T-helper 1 cell (primary cell): ENCODE measurements at regions not wholly inside any gene's neighbourhood (a gene's known extent, or its start where the extent isn't known, plus 50 kb on each side); places are given as distances from the start of the nearest gene placed in this dataset.
"Not testable (repeated sequence)": the region's sequence is repeated elsewhere in the genome, so short reads cannot be mapped to it uniquely, and the experiment has no call there.

Experiments used
- DNase-seq, 5 donors: peaks; one replicate each; pipeline ENCODE4 v3.0.0-alpha.2; 2012 to 2020

DNA sequence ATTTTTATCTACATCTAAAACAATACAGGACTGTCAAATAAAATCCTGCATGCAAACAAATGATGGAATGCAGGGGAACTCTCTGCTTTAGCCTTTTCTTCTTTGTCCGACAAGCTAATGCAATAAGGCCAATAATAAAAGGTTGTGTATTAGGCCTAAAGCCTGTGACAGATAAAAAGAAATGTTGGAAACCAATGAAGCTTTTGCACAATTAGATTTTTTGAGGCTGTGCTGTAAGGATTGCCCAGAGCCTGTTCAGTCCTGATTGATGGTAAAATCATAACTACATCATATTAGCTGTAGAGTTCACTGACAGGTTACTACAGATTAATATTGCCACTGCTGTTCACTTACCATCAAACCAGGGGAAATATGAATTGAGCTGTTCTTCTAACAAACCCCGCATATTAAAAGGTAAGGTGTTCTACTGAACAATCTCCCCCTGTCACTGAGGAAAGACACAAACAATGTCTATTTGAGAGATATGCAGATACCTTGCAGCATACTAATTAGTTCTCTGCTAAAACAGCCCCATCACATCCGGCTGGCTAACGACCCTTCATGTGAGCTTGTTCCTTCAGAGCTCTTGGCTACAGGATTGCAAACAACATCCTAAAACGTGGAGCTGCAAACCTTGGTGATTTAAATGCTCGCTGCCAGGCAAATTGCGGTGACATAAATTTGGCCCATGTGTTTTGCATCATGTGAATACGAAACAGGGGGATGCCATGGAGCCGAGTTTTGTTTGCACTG, 305.4 kb downstream of the MTX2 start:
- DNase-seq, result no peak

DNA sequence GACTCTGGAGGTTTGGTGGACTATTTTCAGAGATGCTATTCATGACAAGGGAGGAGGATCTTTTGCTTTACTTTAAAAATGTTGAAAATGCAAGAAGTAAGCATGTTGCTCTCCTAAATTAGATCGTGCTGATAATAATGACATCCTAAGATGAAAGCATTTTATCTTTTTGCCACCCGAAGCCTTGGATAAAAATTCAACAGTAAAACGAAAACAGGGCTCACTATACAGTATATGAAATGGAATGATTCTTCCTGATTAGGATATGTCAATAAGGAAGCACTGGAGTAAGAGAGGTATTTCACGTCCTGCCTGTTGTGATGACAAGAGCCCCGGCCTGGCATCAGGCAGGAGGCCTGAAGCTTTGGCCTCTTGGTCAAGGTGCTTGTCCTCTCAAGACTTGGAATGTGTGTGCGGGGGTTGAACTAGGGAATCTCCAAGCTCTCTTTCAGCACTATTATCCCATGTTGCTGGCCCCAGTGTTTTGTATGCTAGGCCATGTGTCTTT, 306.0 kb downstream of the MTX2 start:
- DNase-seq, result no peak

DNA sequence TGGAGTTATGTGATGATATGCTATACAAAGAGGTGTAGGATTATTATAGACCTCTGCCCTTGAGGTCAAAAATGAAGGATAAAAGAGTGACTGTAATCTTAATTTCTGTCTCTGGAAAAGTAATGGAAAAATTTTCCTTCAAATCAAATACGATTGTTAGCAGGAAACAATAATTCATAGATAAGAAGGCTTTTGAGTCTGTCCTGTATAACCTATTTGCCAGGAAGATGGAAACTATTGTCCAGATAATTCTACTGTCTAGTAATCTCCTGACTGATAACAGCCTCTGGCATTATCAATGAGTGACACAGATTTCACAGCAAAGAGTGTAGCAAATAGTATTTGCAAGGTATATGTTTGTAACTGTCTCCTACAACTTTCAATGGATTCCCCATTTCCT, 307.8 kb downstream of the MTX2 start:
- no peak for DNase-seq

DNA sequence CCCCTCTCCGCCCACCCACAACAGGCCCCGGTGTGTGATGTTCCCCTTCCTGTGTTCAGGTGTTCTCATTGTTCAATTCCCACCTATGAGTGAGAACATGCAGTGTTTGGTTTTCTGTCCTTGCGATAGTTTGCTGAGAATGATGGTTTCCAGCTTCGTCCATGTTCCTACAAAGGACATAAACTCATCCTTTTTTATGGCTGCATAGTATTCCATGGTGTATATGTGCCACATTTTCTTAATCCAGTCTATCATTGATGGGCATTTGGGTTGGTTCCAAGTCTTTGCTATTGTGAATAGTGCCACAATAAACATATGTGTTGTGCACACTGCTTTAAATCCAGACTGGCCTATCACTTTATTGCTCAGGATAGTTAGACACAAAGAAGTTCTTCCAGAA, 309.1 kb downstream of the MTX2 start:
- DNase-seq, result not testable (repeated sequence)

DNA sequence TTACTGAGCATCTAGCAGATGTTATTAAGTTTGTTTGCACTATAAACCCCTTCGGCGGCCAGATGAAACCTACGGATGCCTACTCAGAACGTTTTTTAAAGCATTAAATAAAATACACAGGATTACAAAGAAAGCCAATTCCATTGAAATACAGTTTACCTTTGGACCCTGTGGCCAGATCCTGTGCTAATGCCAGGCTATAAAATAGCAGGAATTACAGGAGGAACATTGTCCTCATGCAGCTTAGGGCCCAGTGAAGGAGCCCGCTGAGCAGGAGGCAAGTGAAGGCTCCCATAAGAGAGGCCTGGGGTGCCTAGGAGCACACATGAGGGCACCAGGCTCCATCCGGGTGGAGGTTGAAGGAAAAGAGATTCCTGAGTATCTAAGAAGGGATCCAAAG, 310.4 kb downstream of the MTX2 start:
- DNase-seq, result no peak

DNA sequence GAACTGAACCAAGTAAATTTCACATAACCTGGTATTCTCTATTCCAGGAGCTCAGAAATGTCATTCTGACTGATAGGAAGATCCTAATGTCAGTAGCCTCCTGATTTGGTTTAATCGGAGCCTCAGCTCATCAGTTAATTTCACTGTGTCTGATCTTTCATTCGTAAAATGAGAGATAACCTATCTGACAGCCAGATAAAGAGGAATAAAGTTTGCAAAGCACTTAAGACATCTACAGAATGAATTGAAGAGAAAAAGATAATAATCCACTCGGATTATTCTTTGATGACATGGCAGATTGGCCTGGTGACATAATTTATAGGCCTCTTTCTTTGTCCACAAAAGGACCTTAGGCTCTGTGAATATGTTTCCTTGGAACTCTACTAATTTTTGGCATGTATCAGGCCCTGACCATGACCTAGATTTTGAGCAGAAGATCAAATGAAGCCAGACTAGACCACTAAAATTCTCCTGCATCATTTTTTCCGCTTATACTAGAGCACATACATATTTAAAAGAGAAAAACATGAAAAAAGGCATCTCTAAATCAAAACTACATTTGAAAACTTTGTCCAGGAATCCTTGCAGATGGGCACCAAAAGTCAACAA, 312.4 kb downstream of the MTX2 start:
- DNase-seq, result no peak

DNA sequence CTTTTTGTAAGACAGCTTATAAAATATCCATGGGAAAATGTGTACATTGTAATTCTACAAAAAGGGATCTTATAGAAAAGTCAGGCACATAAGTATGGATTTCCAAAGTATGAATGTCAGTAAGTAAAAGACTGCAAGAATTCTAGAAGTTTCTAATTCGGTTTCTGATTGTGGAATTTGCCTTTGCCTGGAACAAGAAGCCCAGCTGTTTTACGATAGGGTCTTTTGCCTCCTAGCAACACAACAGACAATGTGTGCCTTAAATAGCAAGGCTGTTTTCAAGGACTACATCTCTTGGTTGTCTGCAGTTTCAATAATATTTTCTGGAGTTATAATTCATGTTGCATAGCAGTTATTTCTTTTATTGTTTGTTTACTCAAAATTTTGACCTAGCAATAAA, 312.9 kb downstream of the MTX2 start:
- DNase-seq, result no peak

DNA sequence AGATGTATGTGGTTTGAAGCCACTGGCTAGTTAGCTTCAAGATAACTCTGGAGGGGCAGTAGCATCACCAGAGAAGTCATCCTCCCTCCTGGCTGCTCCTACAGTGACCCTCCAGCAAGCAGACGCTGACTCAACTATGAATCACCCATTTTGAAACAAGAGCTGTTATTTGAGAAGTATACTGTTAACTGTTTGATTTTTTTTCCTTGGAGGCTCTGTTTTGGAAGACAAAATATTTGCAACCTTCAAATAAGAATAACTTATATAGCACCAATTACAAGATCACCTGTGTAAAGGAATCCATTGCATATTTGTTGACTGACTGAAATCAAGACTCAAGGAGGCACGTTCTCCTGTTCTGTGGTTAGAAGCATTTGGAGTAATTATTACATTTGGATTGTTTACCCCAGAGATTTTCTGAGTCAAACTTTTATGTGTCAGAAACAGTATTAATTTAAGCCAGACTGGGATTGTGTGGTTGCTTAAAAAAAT, 313.8 kb downstream of the MTX2 start:
- no peak for DNase-seq

DNA sequence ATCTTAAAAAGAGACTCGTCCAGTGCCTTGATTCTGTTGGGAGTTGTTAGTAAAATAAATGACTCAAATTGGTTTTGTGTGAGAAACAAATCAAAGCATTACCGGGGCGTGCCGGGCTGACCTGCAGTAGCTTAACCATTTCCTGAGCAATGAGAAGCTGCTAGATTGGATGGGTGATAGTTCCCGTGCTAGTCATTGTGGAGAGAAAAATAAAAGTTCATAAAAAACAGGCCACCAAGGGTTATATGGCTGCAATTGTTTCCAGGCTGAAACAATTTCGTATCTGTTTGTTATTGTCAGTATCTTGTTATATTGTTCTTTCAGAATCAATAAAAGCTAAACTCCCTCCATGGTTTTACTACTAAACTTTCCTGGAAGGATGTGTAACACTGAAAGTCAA, 314.4 kb downstream of the MTX2 start:
- DNase-seq, result peak in 1 of 5 donors; percentile 42

DNA sequence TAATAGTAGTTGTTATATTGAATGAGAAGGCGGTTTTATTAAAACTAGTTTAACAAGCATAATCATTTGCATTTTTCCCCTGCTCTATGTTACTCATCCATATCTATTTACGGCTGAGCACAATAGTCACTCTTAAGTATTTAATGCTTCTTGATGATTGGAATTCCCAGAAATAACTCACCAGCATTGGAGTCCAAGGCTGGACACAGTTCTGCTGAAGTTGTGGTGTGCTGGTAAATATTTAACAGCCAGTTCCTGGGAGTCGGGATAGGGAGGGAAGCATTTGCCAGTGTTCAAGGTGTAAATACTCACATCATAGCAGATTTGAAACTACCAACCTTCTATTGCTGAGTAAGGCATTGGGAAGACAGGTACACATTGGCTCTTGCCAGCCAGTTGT, 315.1 kb downstream of the MTX2 start:
- DNase-seq, result no peak

DNA sequence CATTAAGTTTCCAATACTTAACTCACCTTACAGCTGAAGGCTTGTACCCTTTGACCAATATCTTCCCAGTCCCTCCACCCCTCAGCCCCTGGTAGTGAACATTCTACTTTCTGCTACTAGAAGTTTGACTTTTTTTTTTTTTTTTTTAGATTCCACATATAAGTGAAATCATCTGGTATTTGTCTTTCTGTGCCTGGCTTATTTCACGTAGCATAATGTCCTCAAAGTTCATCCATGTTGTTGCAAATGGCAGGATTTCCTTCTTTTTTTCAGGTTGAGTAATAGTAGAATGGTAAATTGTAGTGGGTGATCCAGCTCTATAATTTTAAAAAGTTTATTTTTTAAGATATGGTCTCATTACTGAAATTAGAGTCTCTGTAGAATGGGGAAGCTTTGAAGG, 316.0 kb downstream of the MTX2 start:
- no peak for DNase-seq

DNA sequence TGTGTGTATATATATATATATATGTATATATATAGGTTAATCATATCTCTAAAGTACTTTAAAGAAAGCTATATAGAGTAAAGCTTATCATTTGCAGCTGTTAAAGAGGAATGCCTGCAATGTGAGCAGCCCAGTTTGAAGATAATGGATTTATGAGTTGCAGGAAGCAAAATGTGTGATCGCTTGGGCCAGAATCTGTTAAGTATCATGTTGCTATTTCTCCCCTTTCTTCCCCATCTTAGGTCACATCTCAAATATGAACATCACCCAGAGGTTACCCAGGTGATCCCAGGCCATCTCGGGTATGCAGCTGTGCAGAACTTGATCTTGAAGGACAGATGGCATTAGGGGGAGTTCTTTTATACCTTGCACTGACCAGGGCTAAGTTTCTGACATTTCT, 316.5 kb downstream of the MTX2 start:
- DNase-seq, result no peak

DNA sequence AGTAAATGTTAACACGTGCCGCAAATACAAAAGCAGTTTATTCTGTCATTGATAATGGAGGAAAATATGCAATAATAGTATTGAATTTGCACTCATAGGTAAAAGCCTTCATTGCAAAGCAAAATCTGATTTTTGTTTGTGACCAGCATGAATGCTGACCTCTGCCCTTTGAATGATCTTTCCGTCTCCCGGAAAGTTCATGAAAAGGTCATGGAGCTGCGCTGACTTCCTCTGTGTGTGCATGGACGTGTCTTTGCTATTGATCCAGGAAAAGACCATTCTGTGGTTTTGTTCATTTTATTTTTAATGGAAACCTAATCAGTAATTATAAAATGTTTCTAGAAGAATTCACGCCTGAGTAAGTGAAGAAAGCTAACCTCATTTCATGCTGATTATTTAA, 320.0 kb downstream of the MTX2 start:
- no peak for DNase-seq

DNA sequence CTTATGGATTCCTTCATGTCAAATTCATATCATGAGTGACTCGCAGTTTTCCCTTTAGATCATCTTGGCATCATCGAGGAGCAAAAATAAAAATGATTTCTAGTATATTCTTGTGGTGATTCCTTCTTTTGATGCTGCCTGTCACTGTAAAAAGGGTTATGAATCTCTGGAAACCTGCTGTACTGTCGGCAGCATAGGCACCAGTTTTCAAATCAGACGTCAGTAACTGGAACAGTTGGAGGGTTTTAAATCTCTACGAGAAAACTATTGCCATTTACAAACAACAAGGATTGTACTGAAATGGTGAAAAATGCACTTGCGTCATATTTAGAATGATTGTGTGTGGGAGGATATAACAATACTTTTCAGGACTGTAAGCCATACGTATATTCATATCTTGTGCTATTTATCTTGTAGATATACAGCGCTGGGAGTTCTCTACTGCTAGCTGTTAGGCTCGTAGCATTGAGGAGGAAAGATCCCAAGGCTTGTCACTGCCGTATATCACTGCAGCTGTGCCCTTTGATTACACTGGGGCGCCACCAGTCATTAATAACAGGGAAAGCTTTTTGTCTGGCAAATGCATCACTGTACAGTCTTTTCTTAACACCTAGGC, 320.7 kb downstream of the MTX2 start:
- no peak for DNase-seq

DNA sequence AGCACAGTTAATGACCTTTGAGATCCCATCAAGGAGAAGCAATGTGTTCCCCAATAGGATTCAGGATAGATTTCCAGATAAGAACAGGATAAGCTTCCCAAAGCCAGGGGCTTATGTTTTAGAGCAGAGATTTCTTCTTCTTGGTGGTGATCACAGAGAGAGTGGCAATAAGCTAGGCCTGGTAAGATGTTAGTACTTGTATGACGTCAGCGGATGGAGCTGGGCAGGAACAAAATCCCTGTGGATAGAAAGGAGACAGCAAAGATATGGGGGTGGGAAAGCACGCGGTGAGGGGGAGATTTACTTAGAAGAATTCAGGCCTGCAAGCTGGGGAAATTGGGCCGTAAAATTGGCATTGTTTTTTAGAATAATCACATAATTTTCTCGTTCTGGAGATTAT, 323.0 kb downstream of the MTX2 start:
- no peak for DNase-seq

DNA sequence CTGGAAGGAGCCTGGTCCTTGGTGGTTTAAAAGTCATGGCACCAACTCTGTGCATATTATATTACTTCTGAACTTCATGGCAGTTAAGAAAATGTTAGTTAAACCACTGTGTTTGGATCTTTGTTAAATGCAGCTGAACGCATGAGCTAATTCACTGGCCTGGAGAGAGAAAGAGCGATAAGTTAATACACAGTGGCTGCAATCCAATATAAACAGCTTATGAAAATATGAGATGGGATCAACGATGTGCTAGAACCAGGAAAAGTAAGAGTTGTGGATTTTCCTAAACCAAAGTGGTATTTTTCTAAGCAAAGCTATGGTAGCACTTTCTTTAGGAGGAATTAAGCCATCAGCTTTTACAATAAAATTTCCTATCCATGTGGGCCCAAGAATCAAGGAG, 326.7 kb downstream of the MTX2 start:
- no peak for DNase-seq

DNA sequence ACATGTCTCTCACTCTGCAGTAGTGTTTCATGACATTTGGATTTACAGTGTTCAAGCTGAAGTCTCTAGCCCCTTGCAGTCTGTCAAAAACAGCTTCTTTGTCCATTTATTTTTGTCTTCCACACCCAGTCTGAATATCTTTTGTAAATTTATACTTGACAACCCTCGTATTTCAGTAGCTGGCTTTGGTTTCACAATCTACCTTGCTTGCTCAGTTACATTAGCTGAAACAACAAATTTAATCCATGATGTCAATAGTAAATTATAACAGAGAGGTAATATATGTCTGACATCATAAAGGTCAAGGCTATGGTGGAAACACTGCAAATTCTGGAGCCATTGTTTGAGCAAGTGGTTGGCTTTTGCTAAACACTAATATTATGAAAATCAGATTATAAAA, 328.7 kb downstream of the MTX2 start:
- no peak for DNase-seq

DNA sequence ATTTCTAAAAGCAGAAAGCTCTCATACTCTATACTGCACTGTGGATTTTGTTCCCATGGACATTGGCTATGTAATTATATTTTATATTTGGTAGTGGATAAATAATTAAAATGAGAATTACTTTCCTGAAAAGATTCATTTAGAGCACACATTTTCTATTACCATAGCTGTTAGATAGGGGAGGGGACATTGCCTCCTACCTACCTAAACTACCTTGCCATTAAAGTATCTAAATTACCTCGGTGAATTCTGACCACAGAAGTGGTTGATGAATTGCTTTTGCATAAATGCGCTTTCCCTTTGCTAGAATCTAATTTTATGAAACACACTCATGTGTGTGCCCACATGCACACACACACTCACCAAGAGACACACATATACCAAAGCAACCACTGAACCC, 329.1 kb downstream of the MTX2 start:
- DNase-seq, result no peak

DNA sequence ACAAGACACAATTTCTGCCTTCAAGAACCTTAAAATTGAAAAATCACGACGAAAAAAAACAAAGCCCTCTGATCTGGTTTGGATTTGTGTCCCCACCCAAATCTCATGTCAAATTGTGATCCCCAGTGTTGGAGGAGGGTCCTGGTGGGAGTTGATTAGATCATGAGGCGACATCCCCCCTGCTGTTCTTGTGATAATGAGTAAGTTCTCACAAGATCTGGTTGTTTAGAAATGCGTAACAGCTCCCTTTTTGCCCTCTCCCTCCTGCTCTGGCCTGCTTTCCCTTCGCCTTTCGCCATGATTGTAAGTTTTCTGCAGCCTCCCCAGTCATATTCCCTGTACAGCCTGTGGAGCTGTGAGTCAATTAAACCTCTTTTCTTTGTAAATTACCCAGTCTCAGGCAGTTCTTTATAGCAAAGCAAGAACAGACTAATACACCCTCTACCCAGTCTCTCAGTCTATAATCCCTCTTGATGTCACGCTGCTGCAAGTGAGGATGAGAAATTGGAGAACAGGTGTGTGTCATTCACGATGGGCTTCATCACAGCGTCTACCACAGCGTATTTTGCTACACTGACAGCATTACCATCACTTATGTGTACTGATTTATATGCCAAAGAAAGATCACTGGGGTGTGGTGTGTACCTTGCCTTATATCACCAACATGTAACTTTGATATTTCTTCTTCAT, 330.7 kb downstream of the MTX2 start:
- DNase-seq, result no peak

DNA sequence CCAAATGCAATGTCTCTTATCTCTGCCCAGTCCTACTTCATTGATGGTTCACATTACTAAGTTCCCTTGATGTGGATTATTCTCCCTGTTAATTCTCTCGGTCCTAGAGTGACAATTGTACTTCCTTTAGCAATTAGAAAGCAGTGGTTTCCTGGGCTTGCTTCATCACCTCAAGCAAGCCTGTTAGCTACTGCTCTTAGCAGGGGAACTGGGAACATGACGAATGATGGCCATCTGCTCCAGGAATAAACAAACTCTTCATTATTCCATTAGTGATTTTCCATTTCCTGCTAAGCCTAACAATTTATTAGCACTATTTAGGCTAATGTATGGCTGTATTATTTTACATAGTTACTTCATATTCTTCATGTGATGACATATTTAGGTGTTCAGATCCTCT, 331.8 kb downstream of the MTX2 start:
- no peak for DNase-seq

DNA sequence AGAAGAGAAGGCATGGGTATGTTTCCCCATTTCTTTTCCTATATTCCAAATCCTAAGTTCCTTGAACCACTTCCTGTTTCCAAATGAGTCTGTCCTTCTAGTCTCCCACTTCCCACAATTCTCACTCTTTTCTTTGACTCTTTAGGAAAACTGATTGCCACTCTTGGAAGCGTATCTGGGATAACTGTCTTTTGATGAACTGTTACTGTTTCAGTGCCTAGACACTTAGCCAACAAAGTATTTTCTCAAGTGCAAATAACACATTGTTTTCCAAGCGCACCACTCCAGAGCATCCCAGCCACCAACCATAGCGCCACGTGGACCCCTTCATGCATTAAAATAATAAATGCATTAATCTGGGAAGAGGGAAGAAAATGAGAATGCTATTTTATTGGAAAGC, 342.8 kb downstream of the MTX2 start:
- no peak for DNase-seq

DNA sequence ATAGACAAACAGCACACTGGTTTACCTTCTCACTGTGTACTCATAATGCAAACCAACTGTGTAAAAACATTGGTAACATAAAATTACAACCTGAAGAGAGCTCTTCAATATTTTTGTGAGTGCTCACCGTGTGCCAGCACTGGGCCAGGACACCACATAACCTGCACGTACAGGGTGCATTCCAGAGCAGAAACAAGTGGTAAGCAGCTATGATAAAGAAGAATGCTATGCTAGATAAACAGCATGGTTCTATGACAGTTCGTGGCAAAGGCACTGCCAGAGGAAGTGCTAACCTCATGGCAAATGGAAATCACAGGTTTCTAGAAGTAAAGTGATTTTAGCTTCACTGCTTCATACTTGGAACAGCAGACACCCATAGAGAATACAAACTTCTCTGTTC, 343.5 kb downstream of the MTX2 start:
- no peak for DNase-seq

DNA sequence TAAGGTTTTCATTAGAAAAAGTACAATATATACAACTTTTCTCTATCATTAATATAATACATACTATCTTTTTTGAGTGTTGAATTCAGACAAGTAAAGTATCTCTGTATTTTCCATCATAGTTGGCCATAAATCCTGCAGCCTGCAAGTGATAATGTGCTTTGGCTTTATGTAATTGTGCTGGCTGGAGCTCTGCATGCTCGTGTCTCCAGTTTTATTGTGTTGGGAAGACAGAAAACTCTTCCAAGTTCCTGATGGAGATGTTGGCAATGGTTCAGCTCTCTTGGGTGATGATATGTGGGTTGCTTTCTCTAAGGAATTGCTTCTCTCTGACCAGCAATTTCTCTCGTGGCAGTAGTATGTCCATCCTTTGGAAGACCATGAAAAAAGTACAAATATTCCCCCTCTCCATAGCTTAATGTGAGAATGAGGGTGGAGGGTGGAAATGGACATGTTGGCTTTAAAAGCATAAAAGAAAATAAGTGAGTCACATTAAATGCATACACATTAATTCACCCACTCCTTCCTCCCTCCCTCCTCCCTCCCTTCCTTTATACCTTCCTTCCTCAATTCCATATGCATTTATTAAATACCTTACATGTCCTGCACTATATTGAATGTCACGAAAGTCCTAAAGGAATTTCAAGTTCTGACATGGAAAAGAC, 344.2 kb downstream of the MTX2 start:
- no peak for DNase-seq
